HEK293 (cell line): ENCODE measurements at regions not wholly inside any gene's neighbourhood (a gene's known extent, or its start where the extent isn't known, plus 50 kb on each side); places are given as distances from the start of the nearest gene placed in this dataset.

ENCODE experiments used
- CTCF ChIA-PET: fragments of 350-600 bp; formaldehyde crosslinking; extraction: SDS; loops from one replicate; lab custom pipeline; 2021; ENCODE audit warnings: antibody characterized with exemption; lab: Yijun Ruan, JAX
- POLR2A ChIA-PET: fragments of 300-600 bp; formaldehyde crosslinking; extraction: SDS; loops from one replicate; lab custom pipeline; 2020; ENCODE audit warnings: antibody characterized with exemption, inconsistent platforms; lab: Yijun Ruan, JAX
- H3K27ac ChIP-seq: fragments of 200-500 bp; sonication (Bioruptor generic); 2 replicates; pipeline ENCODE4 v1.5.1; 2014; ENCODE audit warnings: low read depth, low read length, control low read depth, inconsistent platforms; ENCODE audit errors: extremely low read depth
- H3K36me3 ChIP-seq, 2 experiments: fragments of 200-500 bp in 1 of 2; sonication (Bioruptor generic) in 1 of 2; 1 replicate in 1 of 2; 2 replicates in 1 of 2; pipeline ENCODE4 v1.5.1; 2014 to 2017; ENCODE audit warnings: inconsistent platforms in 2 of 2, low read length in 2 of 2; ENCODE audit not compliant: control insufficient read depth in 2 of 2, insufficient read depth in 1 of 2
- H3K4me1 ChIP-seq: fragments of 200-500 bp; sonication (Bioruptor generic); 2 replicates; pipeline ENCODE4 v1.5.1; 2014; ENCODE audit warnings: mild to moderate bottlenecking, low read length, inconsistent platforms; ENCODE audit not compliant: control insufficient read depth, insufficient read depth
- H3K4me3 ChIP-seq: 2 replicates; pipeline ENCODE4 v1.5.1; 2011; ENCODE audit warnings: low read depth, mild to moderate bottlenecking, control low read depth, low read length, moderate library complexity
- H3K9me3 ChIP-seq: fragments of 200-500 bp; sonication (Bioruptor generic); 2 replicates; pipeline ENCODE4 v1.5.1; 2014; ENCODE audit warnings: low read depth, low read length, inconsistent platforms; ENCODE audit not compliant: control insufficient read depth, insufficient read depth
- ATF2 ChIP-seq: fragments of 450-650 bp; formaldehyde crosslinking; IDR thresholded peaks from 2 replicates; pipeline ENCODE4 v1.5.1; 2016; ENCODE audit warnings: missing biosample characterization, missing genetic modification characterization, low read depth
- KLF7 ChIP-seq: fragments of 450-650 bp; formaldehyde crosslinking; IDR thresholded peaks from 2 replicates; pipeline ENCODE4 v1.5.1; 2016; ENCODE audit warnings: missing biosample characterization, missing genetic modification characterization, borderline replicate concordance
- MZF1 ChIP-seq: fragments of 450-650 bp; formaldehyde crosslinking; IDR thresholded peaks from 2 replicates; pipeline ENCODE4 v1.5.1; 2017; ENCODE audit warnings: missing biosample characterization, missing genetic modification characterization, borderline replicate concordance
- OVOL3 ChIP-seq: fragments of 450-650 bp; formaldehyde crosslinking; IDR thresholded peaks from 2 replicates; pipeline ENCODE4 v1.5.1; 2016; ENCODE audit warnings: missing biosample characterization, missing genetic modification characterization
- REST ChIP-seq: fragments of 450-650 bp; formaldehyde crosslinking; IDR thresholded peaks from 2 replicates; pipeline ENCODE4 v1.5.1; 2016; ENCODE audit warnings: missing biosample characterization, missing genetic modification characterization
- SALL2 ChIP-seq: fragments of 450-650 bp; formaldehyde crosslinking; IDR thresholded peaks from 2 replicates; pipeline ENCODE4 v1.5.0; 2017; ENCODE audit warnings: missing biosample characterization, mild to moderate bottlenecking, missing genetic modification characterization, borderline replicate concordance
- ZBTB21 ChIP-seq: fragments of 450-650 bp; formaldehyde crosslinking; IDR thresholded peaks from 2 replicates; pipeline ENCODE4 v1.5.1; 2017; ENCODE audit warnings: missing biosample characterization, missing genetic modification characterization
- ZBTB49 ChIP-seq: fragments of 450-650 bp; formaldehyde crosslinking; IDR thresholded peaks from 2 replicates; pipeline ENCODE4 v1.5.1; 2016; ENCODE audit warnings: missing biosample characterization, missing genetic modification characterization, low read depth
- ZBTB6 ChIP-seq: fragments of 450-650 bp; formaldehyde crosslinking; IDR thresholded peaks from 2 replicates; pipeline ENCODE4 v1.5.1; 2017; ENCODE audit warnings: missing biosample characterization, missing genetic modification characterization
- ZFHX2 ChIP-seq: fragments of 450-650 bp; formaldehyde crosslinking; conservative IDR thresholded peaks from 2 replicates; pipeline ENCODE4 v1.5.1; 2016; ENCODE audit warnings: missing biosample characterization, missing genetic modification characterization
- ZNF157 ChIP-seq: fragments of 450-650 bp; formaldehyde crosslinking; IDR thresholded peaks from 2 replicates; pipeline ENCODE4 v1.5.1; 2016; ENCODE audit warnings: missing biosample characterization, missing genetic modification characterization
- ZNF19 ChIP-seq: fragments of 450-650 bp; formaldehyde crosslinking; IDR thresholded peaks from 2 replicates; pipeline ENCODE4; 2016; ENCODE audit warnings: missing biosample characterization, missing genetic modification characterization, low read depth
- ZNF202 ChIP-seq: fragments of 450-650 bp; formaldehyde crosslinking; IDR thresholded peaks from 2 replicates; pipeline ENCODE4 v1.5.1; 2016; ENCODE audit warnings: missing biosample characterization, missing genetic modification characterization, borderline replicate concordance
- ZNF221 ChIP-seq: fragments of 450-650 bp; formaldehyde crosslinking; IDR thresholded peaks from 2 replicates; pipeline ENCODE4 v1.5.1; 2017; ENCODE audit warnings: missing biosample characterization, missing genetic modification characterization, borderline replicate concordance
- ZNF23 ChIP-seq: fragments of 450-650 bp; formaldehyde crosslinking; IDR thresholded peaks from 2 replicates; pipeline ENCODE4 v1.5.1; 2016; ENCODE audit warnings: missing biosample characterization, missing genetic modification characterization, borderline replicate concordance
- ZNF292 ChIP-seq: fragments of 450-650 bp; formaldehyde crosslinking; IDR thresholded peaks from 2 replicates; pipeline ENCODE4 v1.5.1; 2016; ENCODE audit warnings: low read depth, missing biosample characterization, missing genetic modification characterization, borderline replicate concordance
- ZNF354C ChIP-seq: fragments of 450-650 bp; formaldehyde crosslinking; IDR thresholded peaks from 2 replicates; pipeline ENCODE4 v1.5.1; 2016; ENCODE audit warnings: missing biosample characterization, missing genetic modification characterization, low read depth, borderline replicate concordance
- ZNF366 ChIP-seq: fragments of 450-650 bp; formaldehyde crosslinking; conservative IDR thresholded peaks from 2 replicates; pipeline ENCODE4 v1.5.1; 2016; ENCODE audit warnings: missing biosample characterization, missing genetic modification characterization
- ZNF37A ChIP-seq: fragments of 450-650 bp; IDR thresholded peaks from 2 replicates; pipeline ENCODE4 v1.5.1; 2018; ENCODE audit warnings: missing biosample characterization, missing genetic modification characterization
- ZNF416 ChIP-seq: fragments of 450-650 bp; formaldehyde crosslinking; IDR thresholded peaks from 2 replicates; pipeline ENCODE4 v1.5.1; 2016; ENCODE audit warnings: missing biosample characterization, missing genetic modification characterization
- ZNF585B ChIP-seq: fragments of 450-650 bp; formaldehyde crosslinking; IDR thresholded peaks from 2 replicates; pipeline ENCODE4 v1.5.1; 2016; ENCODE audit warnings: missing biosample characterization, missing genetic modification characterization
- ZNF654 ChIP-seq: fragments of 450-650 bp; formaldehyde crosslinking; IDR thresholded peaks from 2 replicates; pipeline ENCODE4 v1.5.1; 2016; ENCODE audit warnings: low read depth, missing biosample characterization, missing genetic modification characterization
- ZNF837 ChIP-seq: fragments of 450-650 bp; formaldehyde crosslinking; IDR thresholded peaks from 2 replicates; pipeline ENCODE4 v1.5.1; 2016; ENCODE audit warnings: missing biosample characterization, missing genetic modification characterization

GRCh38 chr4:170675568-170676262 lies 586.0 kb upstream of the AADAT start:
- TF ChIP-seq ZNF221 (tag by site-specific recombination) (no peak), SALL2 (tag by site-specific recombination) (no peak), ZNF354C (tag by site-specific recombination) (no peak)
- Histone ChIP-seq H3K36me3 (no peaks in the 10 kb centered on the region), H3K4me1 (no peaks in the 10 kb centered on the region), H3K9me3 (no peaks in the 10 kb centered on the region), H3K27ac (no peak overlapping the region), H3K4me3 (no peak overlapping the region)
- ChIA-PET CTCF (no interaction called here), POLR2A (no interaction called here)

- no peaks in the 10 kb centered on the region for H3K9me3 ChIP-seq
- H3K27ac ChIP-seq = no peak overlapping the region
- no peak overlapping the region for H3K4me3 ChIP-seq
- CTCF ChIA-PET = no interaction called here
- TF ChIP-seq MZF1 (no peak), ZNF292 (tag by site-specific recombination) (no peak), ZBTB21 (tag by site-specific recombination) (no peak), ZNF654 (tag by site-specific recombination) (no peak), ATF2 (tag by site-specific recombination) (no peak), ZNF19 (tag by site-specific recombination) (no peak), ZNF416 (tag by site-specific recombination) (no peak), KLF7 (no peak), OVOL3 (tag by site-specific recombination) (no peak), ZNF37A (tag by site-specific recombination) (no peak), ZNF837 (tag by site-specific recombination) (no peak), ZNF366 (no peak), ZFHX2 (tag by site-specific recombination) (no peak)
- TF ChIP-seq, all 188 proteins: peak for 0
- POLR2A ChIA-PET = no interaction called here
- Histone ChIP-seq H3K4me1 (no peaks in the 10 kb centered on the region), H3K36me3 (no peaks in the 10 kb centered on the region)
Measured at GRCh38 chr4:170674176-170674575, 584.4 kb upstream of the AADAT start.

- Histone ChIP-seq H3K4me1 (no peaks in the 10 kb centered on the region), H3K4me3 (no peak overlapping the region), H3K27ac (no peak overlapping the region), H3K9me3 (no peaks in the 10 kb centered on the region), H3K36me3 (no peaks in the 10 kb centered on the region)
- ChIA-PET CTCF (no interaction called here), POLR2A (no interaction called here)
- TF ChIP-seq ZNF202 (tag by site-specific recombination) = no peak
- TF ChIP-seq ZNF23 (tag by site-specific recombination) = no peak
- TF ChIP-seq ZBTB49 = no peak
- TF ChIP-seq ZBTB6 (tag by site-specific recombination) = no peak
- TF ChIP-seq ZNF157 (tag by site-specific recombination) = no peak
- no peak for TF ChIP-seq ZNF585B
- no peak for TF ChIP-seq REST (tag by site-specific recombination)
Measured at GRCh38 chr4:170672381-170672965, 582.7 kb upstream of the AADAT start.
